GM10248 (cell line): ENCODE measurements at regions not wholly inside any gene's neighbourhood (a gene's known extent, or its start where the extent isn't known, plus 50 kb on each side); places are given as distances from the start of the nearest gene placed in this dataset.

Source experiments
- CTCF ChIA-PET: fragments of 300-600 bp; sonication (Branson Sonifier 250); formaldehyde crosslinking; extraction: SDS; loops from one replicate; lab custom pipeline; 2021; ENCODE audit warnings: antibody characterized with exemption; lab: Yijun Ruan, JAX
- POLR2A ChIA-PET: fragments of 350-650 bp; sonication (Branson Sonifier 250); formaldehyde crosslinking; extraction: SDS; loops from one replicate; lab custom pipeline; 2020; ENCODE audit warnings: antibody characterized with exemption; lab: Yijun Ruan, JAX
- DNase-seq: peaks from one replicate; pipeline ENCODE4 v3.0.0; 2012; ENCODE audit errors: extremely low spot score
- CTCF ChIP-seq: IDR thresholded peaks from 2 replicates; pipeline ENCODE4 v1.5.1; 2012; ENCODE audit warnings: mild to moderate bottlenecking, low read depth; ENCODE audit errors: extremely low read depth, missing control alignments, control extremely low read depth

- TF ChIP-seq CTCF: no peak
- no peak for DNase-seq
- CTCF ChIA-PET: no interaction called here
- POLR2A ChIA-PET: no interaction called here
Measured at GRCh38 chr5:4627929-4628328, 512.2 kb upstream of the ADAMTS16 start.

GRCh38 chr5:4628645-4629385 lies 511.3 kb upstream of the ADAMTS16 start:
- ChIA-PET POLR2A (no interaction called here), CTCF (no interaction called here)
- no peak for DNase-seq
- no peak for TF ChIP-seq CTCF

- CTCF ChIA-PET: no interaction called here
Measured at GRCh38 chr5:4630031-4630430, 510.1 kb upstream of the ADAMTS16 start.

GRCh38 chr5:4634342-4634741 lies 505.8 kb upstream of the ADAMTS16 start:
- no peak for TF ChIP-seq CTCF
- DNase-seq: no peak
- CTCF ChIA-PET: no interaction called here
- POLR2A ChIA-PET: no interaction called here

More at GRCh38 chr5:4630031-4630430, 510.1 kb upstream of the ADAMTS16 start:
- TF ChIP-seq CTCF: no peak
- POLR2A ChIA-PET: no interaction called here
- no peak for DNase-seq

- DNase-seq: no peak
- TF ChIP-seq CTCF: no peak
- CTCF ChIA-PET: no interaction called here
- POLR2A ChIA-PET: no interaction called here
Measured at GRCh38 chr5:4636378-4636777, 503.8 kb upstream of the ADAMTS16 start.

- no peak for DNase-seq
- POLR2A ChIA-PET: no interaction called here
- no peak for TF ChIP-seq CTCF
- CTCF ChIA-PET: no interaction called here
Measured at GRCh38 chr5:4639946-4640345, 500.2 kb upstream of the ADAMTS16 start.
